Upper lobe of left lung (tissue), 4 donors: ENCODE measurements at regions not wholly inside any gene's neighbourhood (a gene's known extent, or its start where the extent isn't known, plus 50 kb on each side); places are given as distances from the start of the nearest gene placed in this dataset.

Source experiments
- CTCF ChIP-seq, 6 experiments: fragments of 450-650 bp in 4 of 6; fragments of 200-600 bp in 2 of 6; sonication (generic) in 2 of 6; IDR thresholded peaks; one replicate each; pipeline ENCODE4 v1.5.1; 2016 to 2019; ENCODE audit warnings: antibody characterized with exemption in 6 of 6
- POLR2A ChIP-seq, 4 donors: fragments of 450-650 bp; IDR thresholded peaks; one replicate each; pipeline ENCODE4 v1.5.1; 2016 to 2017; ENCODE audit warnings: antibody characterized with exemption in 4 of 4, mild to moderate bottlenecking in 2 of 4
- POLR2AphosphoS5 ChIP-seq, 2 donors: sonication (generic); formaldehyde crosslinking; IDR thresholded peaks; one replicate each; pipeline ENCODE4 v1.5.1; 2017; ENCODE audit warnings: antibody characterized with exemption in 2 of 2

GRCh38 chr12:127670796-127671195 is 596.2 kb upstream of the TMEM132C start:
- no peak for TF ChIP-seq CTCF (IDR thresholded peaks at IDR 0.05)
- no peak for TF ChIP-seq POLR2AphosphoS5 (IDR thresholded peaks at IDR 0.05)
- TF ChIP-seq POLR2A (IDR thresholded peaks at IDR 0.05), result no peak
